Nephron (organoid): ENCODE measurements at regions not wholly inside any gene's neighbourhood (a gene's known extent, or its start where the extent isn't known, plus 50 kb on each side); places are given as distances from the start of the nearest gene placed in this dataset.

Experiments
- H3K27ac Mint-ChIP-seq, 3 experiments: 2 replicates each; pipeline ENCODE4 v1.8.0; 2020; ENCODE audit warnings: mixed read lengths in 3 of 3, mild to moderate bottlenecking in 2 of 3, moderate library complexity in 1 of 3
- H3K27me3 Mint-ChIP-seq: 2 replicates; pipeline ENCODE4 v1.8.0; 2021; ENCODE audit warnings: low read depth, mild to moderate bottlenecking, moderate library complexity, mixed read lengths
- H3K36me3 Mint-ChIP-seq: 2 replicates; pipeline ENCODE4 v1.8.0; 2020; ENCODE audit warnings: low read depth, mixed read lengths
- H3K4me1 Mint-ChIP-seq: 2 replicates; pipeline ENCODE4 v1.8.0; 2020; ENCODE audit warnings: mixed read lengths
- H3K4me3 Mint-ChIP-seq, 3 experiments: 2 replicates each; pipeline ENCODE4 v1.8.0; 2020; ENCODE audit warnings: mild to moderate bottlenecking in 3 of 3, mixed read lengths in 3 of 3, moderate library complexity in 2 of 3
- H3K9me3 Mint-ChIP-seq: 2 replicates; pipeline ENCODE4 v1.8.0; 2020; ENCODE audit warnings: mixed read lengths
- CTCF ChIP-seq, 3 experiments: fragments of 200-600 bp; sonication (generic); IDR thresholded peaks; one replicate each; pipeline ENCODE4 v1.5.0; 2021; ENCODE audit warnings: antibody characterized with exemption in 3 of 3; ENCODE audit not compliant: unreplicated experiment in 3 of 3

- H3K36me3 Mint-ChIP-seq: no peaks in the 10 kb centered on the region
- peaks cover 15% of the 10 kb centered on the region for H3K27me3 Mint-ChIP-seq
- no peak overlapping the region for H3K4me3 Mint-ChIP-seq
- H3K9me3 Mint-ChIP-seq: no peaks in the 10 kb centered on the region
- H3K4me1 Mint-ChIP-seq: no peaks in the 10 kb centered on the region
- TF ChIP-seq CTCF (IDR thresholded peaks at IDR 0.05; ENCODE audit: unreplicated experiment in 3 of 3): no peak
- H3K27ac Mint-ChIP-seq: no peak overlapping the region
These were observed 382.2 kb downstream of the FUT8 start for GRCh38 chr14:65794674-65795279.

- H3K27ac Mint-ChIP-seq: no peak overlapping the region
- TF ChIP-seq CTCF (IDR thresholded peaks at IDR 0.05; ENCODE audit: unreplicated experiment in 3 of 3): no peak
- H3K36me3 Mint-ChIP-seq: no peaks in the 10 kb centered on the region
- no peak overlapping the region for H3K4me3 Mint-ChIP-seq
- no peaks in the 10 kb centered on the region for H3K9me3 Mint-ChIP-seq
- H3K4me1 Mint-ChIP-seq: peaks cover 5% of the 10 kb centered on the region
- peaks cover 17% of the 10 kb centered on the region for H3K27me3 Mint-ChIP-seq
These were observed 385.7 kb downstream of the FUT8 start for GRCh38 chr14:65798216-65798615.

GRCh38 chr14:65800694-65801093 is 388.2 kb downstream of the FUT8 start:
- Mint-ChIP-seq H3K27ac (no peak overlapping the region), H3K27me3 (peaks cover 16% of the 10 kb centered on the region), H3K36me3 (no peaks in the 10 kb centered on the region), H3K4me3 (no peak overlapping the region), H3K9me3 (no peaks in the 10 kb centered on the region), H3K4me1 (peaks cover 5% of the 10 kb centered on the region)
- no peak for TF ChIP-seq CTCF (IDR thresholded peaks at IDR 0.05; ENCODE audit: unreplicated experiment in 3 of 3)

GRCh38 chr14:65802196-65802595 is 389.7 kb downstream of the FUT8 start:
- H3K9me3 Mint-ChIP-seq: no peaks in the 10 kb centered on the region
- peaks cover 12% of the 10 kb centered on the region for H3K27me3 Mint-ChIP-seq
- no peak overlapping the region for H3K27ac Mint-ChIP-seq
- TF ChIP-seq CTCF (IDR thresholded peaks at IDR 0.05; ENCODE audit: unreplicated experiment in 3 of 3): no peak
- no peaks in the 10 kb centered on the region for H3K36me3 Mint-ChIP-seq
- no peak overlapping the region for H3K4me3 Mint-ChIP-seq
- H3K4me1 Mint-ChIP-seq: peaks cover 5% of the 10 kb centered on the region

- Mint-ChIP-seq H3K4me1 (peaks cover 5% of the 10 kb centered on the region), H3K9me3 (no peaks in the 10 kb centered on the region), H3K27me3 (peaks cover 4% of the 10 kb centered on the region), H3K4me3 (no peak overlapping the region), H3K36me3 (no peaks in the 10 kb centered on the region), H3K27ac (no peak overlapping the region)
- TF ChIP-seq CTCF (IDR thresholded peaks at IDR 0.05; ENCODE audit: unreplicated experiment in 3 of 3): no peak
These were observed 391.4 kb downstream of the FUT8 start for GRCh38 chr14:65803885-65804284.

- TF ChIP-seq CTCF (IDR thresholded peaks at IDR 0.05; ENCODE audit: unreplicated experiment in 3 of 3): no peak
These were observed 392.0 kb downstream of the FUT8 start for GRCh38 chr14:65804439-65805112.

More at GRCh38 chr14:65804439-65805112, 392.0 kb downstream of the FUT8 start:
- peaks cover 4% of the 10 kb centered on the region for H3K27me3 Mint-ChIP-seq
- no peaks in the 10 kb centered on the region for H3K9me3 Mint-ChIP-seq
- H3K27ac Mint-ChIP-seq: no peak overlapping the region
- peaks cover 5% of the 10 kb centered on the region for H3K4me1 Mint-ChIP-seq
- H3K4me3 Mint-ChIP-seq: no peak overlapping the region
- no peaks in the 10 kb centered on the region for H3K36me3 Mint-ChIP-seq
